COLO668 (cell line): ENCODE measurements at regions not wholly inside any gene's neighbourhood (a gene's known extent, or its start where the extent isn't known, plus 50 kb on each side); places are given as distances from the start of the nearest gene placed in this dataset.

Experiments used
- DNase-seq: peaks from one replicate; lab custom pipeline; 2025; ENCODE audit not compliant: unreplicated experiment; lab: John Stamatoyannopoulos, UW

GRCh38 chr2:153106802-153107477, 371.6 kb downstream of the RPRM start:
- no peak for DNase-seq

GRCh38 chr2:153105829-153106578, 372.6 kb downstream of the RPRM start:
- no peak for DNase-seq

GRCh38 chr2:153101187-153101586, 377.4 kb downstream of the RPRM start:
- no peak for DNase-seq

- no peak for DNase-seq
These were observed 378.4 kb downstream of the RPRM start for GRCh38 chr2:153100151-153100550.

GRCh38 chr2:153098073-153098472, 379.7 kb downstream of the ARL6IP6 start:
- DNase-seq = no peak

- DNase-seq = no peak
These were observed 377.9 kb downstream of the ARL6IP6 start for GRCh38 chr2:153096272-153096671.

GRCh38 chr2:153091344-153091743, 372.9 kb downstream of the ARL6IP6 start:
- no peak for DNase-seq

- DNase-seq = no peak
These were observed 360.9 kb downstream of the ARL6IP6 start for GRCh38 chr2:153079315-153079714.

GRCh38 chr2:153077311-153077710, 358.9 kb downstream of the ARL6IP6 start:
- no peak for DNase-seq

- DNase-seq = no peak
These were observed 355.8 kb downstream of the ARL6IP6 start for GRCh38 chr2:153074207-153074606.

- no peak for DNase-seq
These were observed 354.4 kb downstream of the ARL6IP6 start for GRCh38 chr2:153072813-153073212.

- DNase-seq = no peak
These were observed 353.7 kb downstream of the ARL6IP6 start for GRCh38 chr2:153072077-153072476.

GRCh38 chr2:153071090-153071489, 352.7 kb downstream of the ARL6IP6 start:
- no peak for DNase-seq

- no peak for DNase-seq
These were observed 350.5 kb downstream of the ARL6IP6 start for GRCh38 chr2:153068915-153069314.

- DNase-seq = no peak
These were observed 349.6 kb downstream of the ARL6IP6 start for GRCh38 chr2:153068052-153068451.

- no peak for DNase-seq
These were observed 341.1 kb downstream of the ARL6IP6 start for GRCh38 chr2:153059338-153060052.

GRCh38 chr2:153057743-153058142, 339.3 kb downstream of the ARL6IP6 start:
- no peak for DNase-seq

GRCh38 chr2:153055182-153055581, 336.8 kb downstream of the ARL6IP6 start:
- no peak for DNase-seq

GRCh38 chr2:153052807-153053559, 334.6 kb downstream of the ARL6IP6 start:
- DNase-seq = no peak

GRCh38 chr2:153047220-153047619, 328.8 kb downstream of the ARL6IP6 start:
- no peak for DNase-seq

GRCh38 chr2:153043385-153043784, 325.0 kb downstream of the ARL6IP6 start:
- DNase-seq = no peak
